ENCODE measurements at regions not wholly inside any gene's neighbourhood (a gene's known extent, or its start where the extent isn't known, plus 50 kb on each side); places are given as distances from the start of the nearest gene placed in this dataset.

- in situ Hi-C loops (cut with MboI; ENCODE audit: low sequenced_read_pairs): loop anchor here (25.0 kb wide), 1 partner anchor 129 kb away; no protein-coding TSS in a partner anchor
Observed at GRCh38 chr9:87816036-87816435, 66.6 kb upstream of the SPATA31E1 start.

GRCh38 chr9:87818308-87818707 is 64.4 kb upstream of the SPATA31E1 start:
- in situ Hi-C loops (cut with MboI; ENCODE audit: low sequenced_read_pairs): loop anchor here (25.0 kb wide), 1 partner anchor 131 kb away; no protein-coding TSS in a partner anchor

- in situ Hi-C loops (cut with MboI; ENCODE audit: low sequenced_read_pairs): loop anchor here (25.0 kb wide), 1 partner anchor 137 kb away; no protein-coding TSS in a partner anchor
Observed at GRCh38 chr9:87824216-87824875, 58.3 kb upstream of the SPATA31E1 start.

- in situ Hi-C loops (cut with MboI; ENCODE audit: low sequenced_read_pairs): loop anchor here (25.0 kb wide), 1 partner anchor 138 kb away; no protein-coding TSS in a partner anchor
Observed at GRCh38 chr9:87824886-87825285, 57.8 kb upstream of the SPATA31E1 start.

- in situ Hi-C loops (cut with MboI; ENCODE audit: low sequenced_read_pairs): no loop called here
Observed at GRCh38 chr9:87826331-87826730, 56.3 kb upstream of the SPATA31E1 start.

- in situ Hi-C loops (cut with MboI; ENCODE audit: low sequenced_read_pairs): no loop called here
Observed at GRCh38 chr9:87827341-87827740, 55.3 kb upstream of the SPATA31E1 start.

GRCh38 chr9:87829756-87830155 is 52.9 kb upstream of the SPATA31E1 start:
- in situ Hi-C loops (cut with MboI; ENCODE audit: low sequenced_read_pairs): no loop called here

GRCh38 chr9:87830446-87830845 is 52.2 kb upstream of the SPATA31E1 start:
- in situ Hi-C loops (cut with MboI; ENCODE audit: low sequenced_read_pairs): no loop called here

- in situ Hi-C loops (cut with MboI; ENCODE audit: low sequenced_read_pairs): no loop called here
Observed at GRCh38 chr9:87831159-87831558, 51.5 kb upstream of the SPATA31E1 start.
